GM12878 (cell line): ENCODE measurements at regions not wholly inside any gene's neighbourhood (a gene's known extent, or its start where the extent isn't known, plus 50 kb on each side); places are given as distances from the start of the nearest gene placed in this dataset.

Experiments
- ATAC-seq: fragments of 200-7000 bp; cut with Tn5 transposase; 3 replicates; pipeline ENCODE4 v1.9.1; 2020; ENCODE audit warnings: mild to moderate bottlenecking, moderate library complexity
- BruUV-seq: library from RNA; stranded (reverse); fragments of 400-500 nt; replicated peaks from 2 replicates; lab custom pipeline; 2021; lab: Mats Ljungman, UMichigan
- CTCF ChIA-PET: fragments of 300-600 bp; sonication (Branson Sonifier 250); formaldehyde crosslinking; extraction: SDS; loops from one replicate; lab custom pipeline; 2021; ENCODE audit warnings: inconsistent platforms; lab: Yijun Ruan, JAX
- POLR2A ChIA-PET: fragments of 350-600 bp; formaldehyde crosslinking; extraction: SDS; loops from one replicate; lab custom pipeline; 2021; ENCODE audit warnings: inconsistent platforms; lab: Charles Lee
- RAD21 ChIA-PET: fragments of 300-600 bp; sonication (Branson Sonifier 250); formaldehyde crosslinking; loops from one replicate; lab custom pipeline; 2023; ENCODE audit warnings: antibody characterized with exemption; ENCODE audit not compliant: unreplicated experiment; lab: Charles Lee
- SMC1A ChIA-PET: fragments of 300-600 bp; sonication (Branson Sonifier 250); formaldehyde crosslinking; loops from one replicate; lab custom pipeline; 2023; ENCODE audit not compliant: unreplicated experiment, uncharacterized antibody; lab: Charles Lee
- DNase-seq: peaks from one replicate; pipeline ENCODE4 v3.0.0-alpha.2; 2011; ENCODE audit warnings: low read depth, low spot score
- FAIRE-seq: peaks from 3 replicates; lab custom pipeline; 2011; peaks lifted over from hg19 to GRCh38; lab: Jason Lieb, UNC
- H2AFZ ChIP-seq: 2 replicates; pipeline ENCODE4 v1.6.0; 2011; ENCODE audit warnings: low read depth, low read length, control low read depth; ENCODE audit not compliant: control insufficient read depth
- H3K27ac ChIP-seq: 2 replicates; pipeline ENCODE4 v1.5.1; 2011; ENCODE audit warnings: control low read depth; ENCODE audit not compliant: control insufficient read depth, insufficient read depth
- H3K27me3 ChIP-seq, 2 experiments: replicated peaks in 1 of 2; 2 replicates each; pipeline versions ENCODE4 v1.6.0 to v1.6.1; 2011; ENCODE audit warnings: low read length in 1 of 2; ENCODE audit not compliant: control insufficient read depth in 2 of 2, insufficient read depth in 2 of 2
- H3K36me3 ChIP-seq, 2 experiments: 2 replicates each; pipeline ENCODE4 v1.5.1; 2011; ENCODE audit warnings: low read length in 1 of 2; ENCODE audit not compliant: control insufficient read depth in 2 of 2, insufficient read depth in 2 of 2
- H3K4me1 ChIP-seq: 2 replicates; pipeline ENCODE4 v1.6.1; 2011; ENCODE audit warnings: mild to moderate bottlenecking, low read length, moderate library complexity, mixed read lengths; ENCODE audit not compliant: control insufficient read depth, insufficient read depth
- H3K4me2 ChIP-seq: 2 replicates; pipeline ENCODE4 v1.6.0; 2011; ENCODE audit warnings: control low read depth; ENCODE audit not compliant: control insufficient read depth, insufficient read depth
- H3K4me3 ChIP-seq: fragments of 200-600 bp; sonication (generic); 2 replicates; pipeline ENCODE4 v1.5.1; 2016
- H3K79me2 ChIP-seq: 2 replicates; pipeline ENCODE4 v1.6.0; 2011; ENCODE audit warnings: low read length; ENCODE audit not compliant: control insufficient read depth, insufficient read depth
- H3K9ac ChIP-seq: 2 replicates; pipeline ENCODE4 v1.8.0; 2011; ENCODE audit warnings: low read length, control low read depth, mixed read lengths; ENCODE audit not compliant: control insufficient read depth, insufficient read depth
- H3K9me3 ChIP-seq: replicated peaks from 3 replicates; pipeline ENCODE4 v1.5.1; 2011; ENCODE audit warnings: mild to moderate bottlenecking, low read length; ENCODE audit not compliant: control insufficient read depth, insufficient read depth
- H4K20me1 ChIP-seq: 2 replicates; pipeline ENCODE4 v1.6.0; 2011; ENCODE audit not compliant: control insufficient read depth, insufficient read depth
- ETV6 ChIP-seq, 2 experiments: fragments of 450-650 bp in 1 of 2; IDR thresholded peaks in 1 of 2; conservative IDR thresholded peaks in 1 of 2; 2 replicates each; pipeline ENCODE4 v1.6.1; 2014; ENCODE audit warnings: antibody characterized with exemption in 1 of 2, borderline replicate concordance in 1 of 2, low read depth in 1 of 2, mild to moderate bottlenecking in 1 of 2, moderate library complexity in 1 of 2
- GABPA ChIP-seq: IDR thresholded peaks from 2 replicates; pipeline ENCODE4 v1.6.1; 2014; ENCODE audit warnings: antibody characterized with exemption, low read depth, mild to moderate bottlenecking, inconsistent platforms
- HDGF ChIP-seq: fragments of 450-650 bp; IDR thresholded peaks from 2 replicates; pipeline ENCODE4 v1.6.1; 2016; ENCODE audit warnings: antibody characterized with exemption
- KLF5 ChIP-seq: fragments of 450-650 bp; IDR thresholded peaks from 2 replicates; pipeline ENCODE4 v1.6.1; 2014; ENCODE audit warnings: mild to moderate bottlenecking; ENCODE audit not compliant: partially characterized antibody
- MEF2A ChIP-seq: IDR thresholded peaks from 2 replicates; pipeline ENCODE4 v1.6.1; 2011; ENCODE audit warnings: low read depth, mild to moderate bottlenecking, low read length, moderate library complexity; ENCODE audit not compliant: insufficient read depth
- MEF2B ChIP-seq: fragments of 450-650 bp; IDR thresholded peaks from 2 replicates; pipeline ENCODE4 v1.6.1; 2018; ENCODE audit warnings: mild to moderate bottlenecking, moderate library complexity; ENCODE audit not compliant: partially characterized antibody, poor library complexity, severe bottlenecking
- MYC ChIP-seq: IDR thresholded peaks from 2 replicates; pipeline ENCODE4 v1.6.1; 2011; ENCODE audit warnings: mild to moderate bottlenecking, low read length, moderate library complexity, inconsistent platforms; ENCODE audit not compliant: insufficient read depth, insufficient replicate concordance, insufficient read length, severe bottlenecking
- NR2F1 ChIP-seq: fragments of 450-650 bp; conservative IDR thresholded peaks from 2 replicates; pipeline ENCODE4 v1.6.1; 2017; ENCODE audit warnings: mild to moderate bottlenecking
- NRF1 ChIP-seq: conservative IDR thresholded peaks from 2 replicates; pipeline ENCODE4 v1.6.1; 2011; ENCODE audit warnings: mild to moderate bottlenecking, low read depth, low read length, improper control_type of control experiment
- SMARCA5 ChIP-seq: fragments of 450-650 bp; IDR thresholded peaks from 2 replicates; pipeline ENCODE4 v1.6.1; 2017; ENCODE audit warnings: mild to moderate bottlenecking
- SMC3 ChIP-seq: IDR thresholded peaks from 2 replicates; pipeline ENCODE4 v1.6.1; 2011; ENCODE audit warnings: low read length, improper control_type of control experiment, borderline replicate concordance
- STAT3 ChIP-seq: IDR thresholded peaks from 2 replicates; pipeline ENCODE4 v1.6.1; 2011; ENCODE audit warnings: low read depth, low read length, improper control_type of control experiment
- WGBS: methylation state at CpG from one replicate; pipeline ENCODE4 v1.1.6; 2016; ENCODE audit warnings: low lambda C conversion rate; ENCODE audit not compliant: insufficient replicate concordance, insufficient coverage; ENCODE audit errors: missing lambda C conversion rate; 5-methylcytosine and 5-hydroxymethylcytosine counted together
- in situ Hi-C: fragments of 300-500 bp; cut with MboI; formaldehyde crosslinking; loops from 9 replicates; pipeline ENCODE4 v1.14.3; 2018; ENCODE audit warnings: mixed read lengths
- intact Hi-C: fragments of 100-400 bp; cut with micrococcal nuclease; formaldehyde crosslinking; loops from one replicate; pipeline ENCODE4 v1.14.2; 2022; ENCODE audit not compliant: unreplicated experiment
- TF ChIP-seq, protein P1 (sequence below): IDR thresholded peaks from 2 replicates; pipeline ENCODE4 v1.6.1; 2011; ENCODE audit warnings: borderline replicate concordance, low read depth, mild to moderate bottlenecking, moderate library complexity, mixed read lengths, low read length; ENCODE audit not compliant: insufficient read depth; ENCODE audit errors: extremely low read length
- TF ChIP-seq, protein P2 (sequence below): IDR thresholded peaks from 2 replicates; pipeline ENCODE4 v1.6.1; 2012; ENCODE audit warnings: improper control_type of control experiment, low read depth, low read length; ENCODE audit not compliant: insufficient replicate concordance

- TF ChIP-seq, protein P1, sequence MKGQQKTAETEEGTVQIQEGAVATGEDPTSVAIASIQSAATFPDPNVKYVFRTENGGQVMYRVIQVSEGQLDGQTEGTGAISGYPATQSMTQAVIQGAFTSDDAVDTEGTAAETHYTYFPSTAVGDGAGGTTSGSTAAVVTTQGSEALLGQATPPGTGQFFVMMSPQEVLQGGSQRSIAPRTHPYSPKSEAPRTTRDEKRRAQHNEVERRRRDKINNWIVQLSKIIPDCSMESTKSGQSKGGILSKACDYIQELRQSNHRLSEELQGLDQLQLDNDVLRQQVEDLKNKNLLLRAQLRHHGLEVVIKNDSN, result no peak
- TF ChIP-seq STAT3 (no peak), HDGF (no peak)
Measured at GRCh38 chr2:8598295-8599165, 83.3 kb upstream of the ID2 start (continued).

DNA sequence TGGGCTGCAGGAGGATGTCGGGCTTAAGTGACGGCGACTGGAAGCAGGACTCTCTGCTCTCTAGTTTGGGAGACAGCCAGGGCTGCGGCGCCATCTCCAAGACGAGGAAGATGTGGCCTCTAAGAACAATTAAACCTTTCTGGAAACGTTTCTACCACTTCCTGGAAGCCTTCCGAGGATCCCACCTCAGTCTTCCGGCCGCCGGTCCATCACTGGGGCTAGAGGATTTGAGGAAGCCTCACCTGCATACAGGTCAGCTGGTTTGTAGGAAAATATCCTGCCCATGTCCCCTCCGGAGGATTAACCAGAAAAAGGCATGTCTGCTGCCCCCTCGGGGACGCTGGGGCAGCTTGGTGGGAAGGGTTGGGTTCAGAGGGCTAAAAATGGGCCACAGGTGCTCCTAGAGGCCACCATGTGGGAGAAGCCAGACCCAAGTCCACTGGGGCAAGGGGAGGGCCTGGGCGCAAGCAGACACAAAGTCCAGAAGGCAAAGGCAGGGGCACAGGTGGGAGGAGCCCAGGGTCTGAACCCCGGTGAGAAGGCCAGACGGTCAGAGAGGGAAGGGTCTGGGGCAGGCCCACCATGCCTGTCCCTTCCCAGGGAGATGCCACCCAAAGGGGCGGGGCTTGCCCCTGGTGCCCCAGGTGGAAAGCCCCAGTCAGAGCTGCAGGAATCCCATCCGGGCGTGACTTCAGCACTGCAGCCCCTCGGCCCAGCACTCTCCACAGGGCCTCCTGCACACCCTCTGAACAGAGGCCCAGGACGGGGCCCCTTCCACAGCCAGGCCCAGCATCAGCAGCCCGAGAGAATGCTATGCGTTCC lies 82.2 kb upstream of the ID2 start:
- Histone ChIP-seq H3K9ac (no peak overlapping the region), H2AFZ (no peak overlapping the region), H3K27me3 (no peaks in the 10 kb centered on the region), H3K79me2 (no peaks in the 10 kb centered on the region), H3K4me1 (peaks cover 3% of the 10 kb centered on the region; the same call in 1 of the 2 replicates), H3K36me3 (no peaks in the 10 kb centered on the region), H3K27ac (no peak overlapping the region), H3K4me2 (no peak overlapping the region), H3K4me3 (no peak overlapping the region), H4K20me1 (no peaks in the 10 kb centered on the region), H3K9me3 (no peaks in the 10 kb centered on the region)
- intact Hi-C loops, result loop anchor here (10.0 kb wide), 1 partner anchor 295 kb away; no protein-coding TSS in a partner anchor
- CTCF ChIA-PET, result no interaction called here
- WGBS, result 45% methylated on average over 24 of the region's 24 CpGs
- POLR2A ChIA-PET, result no interaction called here
- ATAC-seq, result no peak
- FAIRE-seq, result no peak
- in situ Hi-C loops, result no loop called here
- SMC1A ChIA-PET, result no interaction called here
- BruUV-seq, result no TSS peak
- RAD21 ChIA-PET, result no interaction called here
- no peak for DNase-seq
- TF ChIP-seq SMC3, result no peak
- TF ChIP-seq MEF2B, result no peak
- TF ChIP-seq MYC, result no peak
- TF ChIP-seq NR2F1, result no peak
- TF ChIP-seq MEF2A, result no peak
- TF ChIP-seq SMARCA5, result no peak
- TF ChIP-seq ETV6 (conservative IDR thresholded peaks at IDR 0.05 in 1 of 2, IDR thresholded peaks at IDR 0.05 in 1 of 2; ENCODE audit: borderline replicate concordance in 1 of 2, low read depth in 1 of 2), result no peak
- TF ChIP-seq KLF5, result no peak
- no peak for TF ChIP-seq GABPA
- TF ChIP-seq, protein P2, sequence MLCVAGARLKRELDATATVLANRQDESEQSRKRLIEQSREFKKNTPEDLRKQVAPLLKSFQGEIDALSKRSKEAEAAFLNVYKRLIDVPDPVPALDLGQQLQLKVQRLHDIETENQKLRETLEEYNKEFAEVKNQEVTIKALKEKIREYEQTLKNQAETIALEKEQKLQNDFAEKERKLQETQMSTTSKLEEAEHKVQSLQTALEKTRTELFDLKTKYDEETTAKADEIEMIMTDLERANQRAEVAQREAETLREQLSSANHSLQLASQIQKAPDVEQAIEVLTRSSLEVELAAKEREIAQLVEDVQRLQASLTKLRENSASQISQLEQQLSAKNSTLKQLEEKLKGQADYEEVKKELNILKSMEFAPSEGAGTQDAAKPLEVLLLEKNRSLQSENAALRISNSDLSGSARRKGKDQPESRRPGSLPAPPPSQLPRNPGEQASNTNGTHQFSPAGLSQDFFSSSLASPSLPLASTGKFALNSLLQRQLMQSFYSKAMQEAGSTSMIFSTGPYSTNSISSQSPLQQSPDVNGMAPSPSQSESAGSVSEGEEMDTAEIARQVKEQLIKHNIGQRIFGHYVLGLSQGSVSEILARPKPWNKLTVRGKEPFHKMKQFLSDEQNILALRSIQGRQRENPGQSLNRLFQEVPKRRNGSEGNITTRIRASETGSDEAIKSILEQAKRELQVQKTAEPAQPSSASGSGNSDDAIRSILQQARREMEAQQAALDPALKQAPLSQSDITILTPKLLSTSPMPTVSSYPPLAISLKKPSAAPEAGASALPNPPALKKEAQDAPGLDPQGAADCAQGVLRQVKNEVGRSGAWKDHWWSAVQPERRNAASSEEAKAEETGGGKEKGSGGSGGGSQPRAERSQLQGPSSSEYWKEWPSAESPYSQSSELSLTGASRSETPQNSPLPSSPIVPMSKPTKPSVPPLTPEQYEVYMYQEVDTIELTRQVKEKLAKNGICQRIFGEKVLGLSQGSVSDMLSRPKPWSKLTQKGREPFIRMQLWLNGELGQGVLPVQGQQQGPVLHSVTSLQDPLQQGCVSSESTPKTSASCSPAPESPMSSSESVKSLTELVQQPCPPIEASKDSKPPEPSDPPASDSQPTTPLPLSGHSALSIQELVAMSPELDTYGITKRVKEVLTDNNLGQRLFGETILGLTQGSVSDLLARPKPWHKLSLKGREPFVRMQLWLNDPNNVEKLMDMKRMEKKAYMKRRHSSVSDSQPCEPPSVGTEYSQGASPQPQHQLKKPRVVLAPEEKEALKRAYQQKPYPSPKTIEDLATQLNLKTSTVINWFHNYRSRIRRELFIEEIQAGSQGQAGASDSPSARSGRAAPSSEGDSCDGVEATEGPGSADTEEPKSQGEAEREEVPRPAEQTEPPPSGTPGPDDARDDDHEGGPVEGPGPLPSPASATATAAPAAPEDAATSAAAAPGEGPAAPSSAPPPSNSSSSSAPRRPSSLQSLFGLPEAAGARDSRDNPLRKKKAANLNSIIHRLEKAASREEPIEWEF, result no peak
- TF ChIP-seq NRF1, result no peak
